ENCODE measurements at regions not wholly inside any gene's neighbourhood (a gene's known extent, or its start where the extent isn't known, plus 50 kb on each side); places are given as distances from the start of the nearest gene placed in this dataset.

DNA sequence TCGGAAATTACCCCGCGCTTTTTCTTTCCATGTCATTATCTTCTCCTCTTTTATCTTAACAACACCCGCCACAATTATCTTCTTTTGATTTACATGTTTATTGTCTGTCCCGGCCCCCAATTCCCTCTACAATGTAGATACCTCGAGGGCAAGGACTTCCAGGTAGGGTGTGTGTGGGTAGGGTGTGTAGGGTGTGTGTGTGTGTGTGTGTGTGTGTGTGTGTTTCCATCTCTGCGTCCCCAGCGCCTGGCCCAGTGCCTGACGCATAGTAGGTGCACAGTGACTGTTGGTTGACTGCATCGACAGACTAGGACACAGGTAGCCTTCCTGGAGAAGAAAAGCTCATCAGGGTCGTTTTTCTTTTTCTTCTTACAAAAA, 103.1 kb downstream of the UCHL1 start:
- TF ChIP-seq GATA2 (IDR thresholded peaks at IDR 0.05; ENCODE audit: low read depth, low read length), result no peak
- TF ChIP-seq GATA3 (IDR thresholded peaks at IDR 0.05; ENCODE audit: low read depth, low read length), result no peak
